ENCODE measurements at regions not wholly inside any gene's neighbourhood (a gene's known extent, or its start where the extent isn't known, plus 50 kb on each side); places are given as distances from the start of the nearest gene placed in this dataset.

- TF ChIP-seq CTCF (conservative IDR thresholded peaks at IDR 0.05; ENCODE audit: low read depth, low read length): no peak
- TF ChIP-seq EZH2 (IDR thresholded peaks at IDR 0.05; ENCODE audit: borderline replicate concordance, low read depth, low read length, poor library complexity, severe bottlenecking): no peak
These were observed 79.8 kb upstream of the C12orf71 start for GRCh38 chr12:27162229-27162537.

Measured in A673 (cell line).